ENCODE measurements at regions not wholly inside any gene's neighbourhood (a gene's known extent, or its start where the extent isn't known, plus 50 kb on each side); places are given as distances from the start of the nearest gene placed in this dataset.
"Not testable (repeated sequence)": the region's sequence is repeated elsewhere in the genome, so short reads cannot be mapped to it uniquely, and the experiment has no call there.

- not testable (repeated sequence) for DNase-seq
Observed at GRCh38 chr15:77861997-77862635, 215.4 kb downstream of the TBC1D2B start.

- DNase-seq: no peak
Observed at GRCh38 chr15:77860071-77860691, 217.3 kb downstream of the TBC1D2B start.

- DNase-seq: no peak
Observed at GRCh38 chr15:77859491-77860060, 217.9 kb downstream of the TBC1D2B start.

GRCh38 chr15:77858792-77859490, 218.6 kb downstream of the TBC1D2B start:
- no peak for DNase-seq

- DNase-seq: no peak
Observed at GRCh38 chr15:77857419-77857818, 220.1 kb downstream of the TBC1D2B start.

GRCh38 chr15:77856705-77857346, 220.7 kb downstream of the TBC1D2B start:
- no peak for DNase-seq

- DNase-seq: no peak
Observed at GRCh38 chr15:77855871-77856270, 221.6 kb downstream of the TBC1D2B start.

- no peak for DNase-seq
Observed at GRCh38 chr15:77854980-77855379, 222.3 kb upstream of the LINGO1 start.

- DNase-seq: no peak
Observed at GRCh38 chr15:77853910-77854309, 221.2 kb upstream of the LINGO1 start.

- no peak for DNase-seq
Observed at GRCh38 chr15:77853008-77853328, 220.3 kb upstream of the LINGO1 start.

- no peak for DNase-seq
Observed at GRCh38 chr15:77852241-77853007, 219.7 kb upstream of the LINGO1 start.

- no peak for DNase-seq
Observed at GRCh38 chr15:77851691-77852090, 219.0 kb upstream of the LINGO1 start.

GRCh38 chr15:77851086-77851485, 218.4 kb upstream of the LINGO1 start:
- no peak for DNase-seq

- DNase-seq: no peak
Observed at GRCh38 chr15:77846986-77847385, 214.3 kb upstream of the LINGO1 start.

- no peak for DNase-seq
Observed at GRCh38 chr15:77846360-77846759, 213.6 kb upstream of the LINGO1 start.

GRCh38 chr15:77844798-77845446, 212.2 kb upstream of the LINGO1 start:
- DNase-seq: no peak

GRCh38 chr15:77843546-77843945, 210.8 kb upstream of the LINGO1 start:
- no peak for DNase-seq

GRCh38 chr15:77840991-77841775, 208.5 kb upstream of the LINGO1 start:
- no peak for DNase-seq

- DNase-seq: no peak
Observed at GRCh38 chr15:77839970-77840905, 207.5 kb upstream of the LINGO1 start.

GRCh38 chr15:77839456-77839855, 206.7 kb upstream of the LINGO1 start:
- DNase-seq: no peak
